ENCODE measurements at regions not wholly inside any gene's neighbourhood (a gene's known extent, or its start where the extent isn't known, plus 50 kb on each side); places are given as distances from the start of the nearest gene placed in this dataset.

DNA sequence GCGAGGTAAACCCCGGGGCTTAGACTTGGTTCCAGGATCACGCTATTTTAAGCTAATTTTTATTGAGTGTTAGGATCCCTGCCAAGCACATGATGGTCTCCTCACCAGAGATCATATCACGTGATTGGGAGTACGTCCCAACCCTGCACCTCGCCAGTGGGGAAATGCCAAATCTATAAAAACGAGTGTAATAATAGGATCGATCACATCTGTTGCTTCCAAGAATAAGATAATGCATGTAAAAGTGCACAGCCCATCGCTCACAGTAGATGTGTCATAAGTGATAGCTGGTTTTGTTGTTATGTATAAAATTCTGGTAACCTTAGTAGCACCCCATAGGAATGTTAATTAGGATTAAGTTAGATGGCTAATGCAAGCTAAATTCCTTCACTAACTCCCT lies 581.0 kb upstream of the TMEM132C start:
- no peak for TF ChIP-seq TEAD4 (IDR thresholded peaks at IDR 0.05)
- TF ChIP-seq CREB1 (IDR thresholded peaks at IDR 0.05; ENCODE audit: low read depth), result no peak
- TF ChIP-seq NFIC (IDR thresholded peaks at IDR 0.05), result no peak
- no peak for TF ChIP-seq REST (IDR thresholded peaks at IDR 0.05; ENCODE audit: low read depth)
- no peak for TF ChIP-seq TCF12 (IDR thresholded peaks at IDR 0.05; ENCODE audit: low read depth)
- no peak for TF ChIP-seq TAF1 (IDR thresholded peaks at IDR 0.05; ENCODE audit: low read depth)
- TF ChIP-seq MAX (IDR thresholded peaks at IDR 0.05), result no peak
- TF ChIP-seq EGR1 (IDR thresholded peaks at IDR 0.05), result no peak
- TF ChIP-seq ZBTB7A (IDR thresholded peaks at IDR 0.05; ENCODE audit: low read depth), result no peak
- TF ChIP-seq EP300 (IDR thresholded peaks at IDR 0.05; ENCODE audit: borderline replicate concordance), result no peak
- TF ChIP-seq RAD21 (IDR thresholded peaks at IDR 0.05; ENCODE audit: low read depth), result no peak

DNA sequence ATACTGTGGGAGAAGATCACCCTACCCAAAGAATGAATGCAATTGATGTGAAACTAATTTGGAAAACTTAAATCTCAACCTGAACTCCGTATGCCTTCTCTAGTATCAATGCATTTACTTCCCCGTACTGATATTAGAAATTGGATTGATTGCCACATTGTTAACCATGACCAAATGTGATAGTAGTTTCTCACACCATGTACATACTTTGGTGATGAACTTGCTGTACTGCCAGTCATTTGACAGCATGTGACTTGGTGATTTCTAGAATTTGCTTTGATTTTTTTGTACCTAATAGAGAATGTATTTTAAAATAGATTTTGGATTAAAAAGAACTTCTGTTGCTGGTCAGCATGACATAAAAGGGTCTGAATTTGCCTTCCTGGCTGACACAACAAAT lies 579.8 kb upstream of the TMEM132C start:
- TF ChIP-seq USF1 (IDR thresholded peaks at IDR 0.05) (no peak), CEBPB (IDR thresholded peaks at IDR 0.05) (no peak), NFIC (IDR thresholded peaks at IDR 0.05) (no peak), RAD21 (IDR thresholded peaks at IDR 0.05; ENCODE audit: low read depth) (no peak)

- TF ChIP-seq FOXM1 (IDR thresholded peaks at IDR 0.05; ENCODE audit: borderline replicate concordance, low read depth) (no peak), NFIC (IDR thresholded peaks at IDR 0.05) (no peak), TAF1 (IDR thresholded peaks at IDR 0.05; ENCODE audit: low read depth) (no peak), TEAD4 (IDR thresholded peaks at IDR 0.05) (no peak)
Observed at GRCh38 chr12:127688906-127689428, 578.0 kb upstream of the TMEM132C start.

- TF ChIP-seq CREB1 (IDR thresholded peaks at IDR 0.05; ENCODE audit: low read depth) (no peak), TCF12 (IDR thresholded peaks at IDR 0.05; ENCODE audit: low read depth) (no peak), EGR1 (IDR thresholded peaks at IDR 0.05) (no peak)
Observed at GRCh38 chr12:127690161-127690560, 576.8 kb upstream of the TMEM132C start.

GRCh38 chr12:127696963-127697362 lies 570.0 kb upstream of the TMEM132C start:
- no peak for TF ChIP-seq REST (IDR thresholded peaks at IDR 0.05; ENCODE audit: low read depth)

- no peak for TF ChIP-seq EP300 (IDR thresholded peaks at IDR 0.05; ENCODE audit: borderline replicate concordance)
- no peak for TF ChIP-seq YY1 (IDR thresholded peaks at IDR 0.05; ENCODE audit: low read depth)
- TF ChIP-seq TEAD4 (IDR thresholded peaks at IDR 0.05), result no peak
- TF ChIP-seq TCF12 (IDR thresholded peaks at IDR 0.05; ENCODE audit: low read depth), result no peak
- TF ChIP-seq NFIC (IDR thresholded peaks at IDR 0.05), result no peak
- no peak for TF ChIP-seq CEBPB (IDR thresholded peaks at IDR 0.05)
- TF ChIP-seq REST (IDR thresholded peaks at IDR 0.05; ENCODE audit: low read depth), result no peak
- no peak for TF ChIP-seq MAX (IDR thresholded peaks at IDR 0.05)
- no peak for TF ChIP-seq CREB1 (IDR thresholded peaks at IDR 0.05; ENCODE audit: low read depth)
- TF ChIP-seq USF1 (IDR thresholded peaks at IDR 0.05), result no peak
- TF ChIP-seq EGR1 (IDR thresholded peaks at IDR 0.05), result no peak
- no peak for TF ChIP-seq TAF1 (IDR thresholded peaks at IDR 0.05; ENCODE audit: low read depth)
- TF ChIP-seq RAD21 (IDR thresholded peaks at IDR 0.05; ENCODE audit: low read depth), result no peak
- no peak for TF ChIP-seq FOXM1 (IDR thresholded peaks at IDR 0.05; ENCODE audit: borderline replicate concordance, low read depth)
- no peak for TF ChIP-seq ZBTB7A (IDR thresholded peaks at IDR 0.05; ENCODE audit: low read depth)
Observed at GRCh38 chr12:127703026-127703425, 563.9 kb upstream of the TMEM132C start.
